ENCODE measurements at regions not wholly inside any gene's neighbourhood (a gene's known extent, or its start where the extent isn't known, plus 50 kb on each side); places are given as distances from the start of the nearest gene placed in this dataset.
"Not testable (repeated sequence)": the region's sequence is repeated elsewhere in the genome, so short reads cannot be mapped to it uniquely, and the experiment has no call there.

GRCh38 chr5:20942603-20943002, 954.6 kb upstream of the CDH18 start:
- TF ChIP-seq, protein P1, sequence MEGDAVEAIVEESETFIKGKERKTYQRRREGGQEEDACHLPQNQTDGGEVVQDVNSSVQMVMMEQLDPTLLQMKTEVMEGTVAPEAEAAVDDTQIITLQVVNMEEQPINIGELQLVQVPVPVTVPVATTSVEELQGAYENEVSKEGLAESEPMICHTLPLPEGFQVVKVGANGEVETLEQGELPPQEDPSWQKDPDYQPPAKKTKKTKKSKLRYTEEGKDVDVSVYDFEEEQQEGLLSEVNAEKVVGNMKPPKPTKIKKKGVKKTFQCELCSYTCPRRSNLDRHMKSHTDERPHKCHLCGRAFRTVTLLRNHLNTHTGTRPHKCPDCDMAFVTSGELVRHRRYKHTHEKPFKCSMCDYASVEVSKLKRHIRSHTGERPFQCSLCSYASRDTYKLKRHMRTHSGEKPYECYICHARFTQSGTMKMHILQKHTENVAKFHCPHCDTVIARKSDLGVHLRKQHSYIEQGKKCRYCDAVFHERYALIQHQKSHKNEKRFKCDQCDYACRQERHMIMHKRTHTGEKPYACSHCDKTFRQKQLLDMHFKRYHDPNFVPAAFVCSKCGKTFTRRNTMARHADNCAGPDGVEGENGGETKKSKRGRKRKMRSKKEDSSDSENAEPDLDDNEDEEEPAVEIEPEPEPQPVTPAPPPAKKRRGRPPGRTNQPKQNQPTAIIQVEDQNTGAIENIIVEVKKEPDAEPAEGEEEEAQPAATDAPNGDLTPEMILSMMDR (IDR thresholded peaks at IDR 0.05; ENCODE audit: borderline replicate concordance, extremely low read depth, low read length, poor library complexity, severe bottlenecking) = not testable (repeated sequence)
- TF ChIP-seq EZH2 (IDR thresholded peaks at IDR 0.05; ENCODE audit: borderline replicate concordance, low read depth, low read length, severe bottlenecking) = not testable (repeated sequence)

All from DND-41 (cell line).